WTC11 (cell line): ENCODE measurements at regions not wholly inside any gene's neighbourhood (a gene's known extent, or its start where the extent isn't known, plus 50 kb on each side); places are given as distances from the start of the nearest gene placed in this dataset.

ENCODE experiments used
- ATAC-seq: fragments of 200-7000 bp; cut with Tn5 transposase; 2 replicates; pipeline ENCODE4 v1.10.0; 2021; ENCODE audit warnings: mild to moderate bottlenecking, moderate library complexity
- CTCF ChIA-PET: fragments of 300-600 bp; sonication (Branson Sonifier 250); formaldehyde crosslinking; loops from one replicate; lab custom pipeline; 2021; ENCODE audit warnings: antibody characterized with exemption; lab: Charles Lee
- POLR2A ChIA-PET: fragments of 350-600 bp; sonication (Branson Sonifier 250); formaldehyde crosslinking; loops from one replicate; lab custom pipeline; 2021; ENCODE audit warnings: antibody characterized with exemption; lab: Charles Lee
- DNase-seq: peaks from one replicate; pipeline ENCODE4 v3.0.0; 2021; ENCODE audit warnings: low spot score
- H3K27ac Mint-ChIP-seq: 2 replicates; pipeline ENCODE4 v1.8.0; 2021; ENCODE audit warnings: mixed read lengths
- H3K27me3 Mint-ChIP-seq: 2 replicates; pipeline ENCODE4 v1.8.0; 2021; ENCODE audit warnings: low read depth, mild to moderate bottlenecking, moderate library complexity, mixed read lengths
- H3K36me3 Mint-ChIP-seq: 2 replicates; pipeline ENCODE4 v1.8.0; 2021; ENCODE audit warnings: mixed read lengths
- H3K4me1 Mint-ChIP-seq: 2 replicates; pipeline ENCODE4 v1.8.0; 2022; ENCODE audit warnings: mixed read lengths
- H3K4me3 Mint-ChIP-seq: 2 replicates; pipeline ENCODE4 v1.8.0; 2021; ENCODE audit warnings: mild to moderate bottlenecking, moderate library complexity, mixed read lengths
- H3K9me3 Mint-ChIP-seq: 2 replicates; pipeline ENCODE4 v1.8.0; 2021; ENCODE audit warnings: mixed read lengths
- AFF4 ChIP-seq: sonication (generic); formaldehyde crosslinking; IDR thresholded peaks from 2 replicates; pipeline ENCODE4 v1.8.1; 2023; ENCODE audit warnings: mild to moderate bottlenecking, missing genetic modification reagents, borderline replicate concordance
- FOXP1 ChIP-seq: sonication (generic); formaldehyde crosslinking; IDR thresholded peaks from 2 replicates; pipeline ENCODE4 v1.8.0; 2022; ENCODE audit warnings: missing genetic modification reagents, mild to moderate bottlenecking, moderate library complexity, borderline replicate concordance
- IRF2 ChIP-seq: sonication (generic); formaldehyde crosslinking; IDR thresholded peaks from 2 replicates; pipeline ENCODE4 v1.8.0; 2022; ENCODE audit warnings: low read depth, missing genetic modification reagents, borderline replicate concordance
- NR2C2 ChIP-seq: sonication (generic); formaldehyde crosslinking; IDR thresholded peaks from 2 replicates; pipeline ENCODE4 v1.8.0; 2022; ENCODE audit warnings: mild to moderate bottlenecking, missing genetic modification reagents
- PRDM15 ChIP-seq: sonication (generic); formaldehyde crosslinking; IDR thresholded peaks from 2 replicates; pipeline ENCODE4 v1.8.0; 2022; ENCODE audit warnings: missing genetic modification reagents
- PRRX2 ChIP-seq: fragments of 250-450 bp; sonication (Bioruptor Pico); IDR thresholded peaks from 2 replicates; pipeline ENCODE4 v1.8.0; 2021; ENCODE audit warnings: mild to moderate bottlenecking
- RORB ChIP-seq: fragments of 250-450 bp; sonication (Bioruptor Pico); IDR thresholded peaks from 2 replicates; pipeline ENCODE4 v1.9.0; 2021; ENCODE audit warnings: mild to moderate bottlenecking
- SMAD3 ChIP-seq: sonication (generic); formaldehyde crosslinking; IDR thresholded peaks from 2 replicates; pipeline ENCODE4 v1.8.0; 2022; ENCODE audit warnings: missing genetic modification reagents, mild to moderate bottlenecking, borderline replicate concordance
- SOX15 ChIP-seq: fragments of 250-450 bp; sonication (Bioruptor Pico); IDR thresholded peaks from 2 replicates; pipeline ENCODE4 v1.9.0; 2021; ENCODE audit warnings: mild to moderate bottlenecking
- SP1 ChIP-seq: sonication (generic); formaldehyde crosslinking; conservative IDR thresholded peaks from 2 replicates; pipeline ENCODE4 v1.8.1; 2022; ENCODE audit warnings: missing genetic modification reagents
- ZNF263 ChIP-seq: sonication (generic); formaldehyde crosslinking; IDR thresholded peaks from 2 replicates; pipeline ENCODE4 v1.8.1; 2022; ENCODE audit warnings: low read depth, mild to moderate bottlenecking, moderate library complexity, missing genetic modification reagents
- ZNF416 ChIP-seq: fragments of 250-450 bp; sonication (Bioruptor Pico); IDR thresholded peaks from 2 replicates; pipeline ENCODE4 v1.9.0; 2021; ENCODE audit warnings: mild to moderate bottlenecking, inconsistent platforms
- ZNF532 ChIP-seq: fragments of 250-450 bp; sonication (Bioruptor Pico); IDR thresholded peaks from 2 replicates; pipeline ENCODE4 v1.9.0; 2021; ENCODE audit warnings: mild to moderate bottlenecking, borderline replicate concordance
- TF ChIP-seq, protein P1 (sequence below): sonication (generic); formaldehyde crosslinking; conservative IDR thresholded peaks from 2 replicates; pipeline ENCODE4 v1.8.1; 2022; ENCODE audit warnings: mild to moderate bottlenecking, missing genetic modification reagents
- TF ChIP-seq, protein P2 (sequence below): sonication (generic); formaldehyde crosslinking; IDR thresholded peaks from 2 replicates; pipeline ENCODE4 v1.8.1; 2022; ENCODE audit warnings: low read depth, missing genetic modification reagents, borderline replicate concordance
- TF ChIP-seq, protein P3 (sequence below): fragments of 250-450 bp; sonication (Bioruptor Pico); IDR thresholded peaks from 2 replicates; pipeline ENCODE4 v1.9.0; 2021; ENCODE audit warnings: moderate library complexity, mild to moderate bottlenecking, inconsistent platforms, borderline replicate concordance

DNA sequence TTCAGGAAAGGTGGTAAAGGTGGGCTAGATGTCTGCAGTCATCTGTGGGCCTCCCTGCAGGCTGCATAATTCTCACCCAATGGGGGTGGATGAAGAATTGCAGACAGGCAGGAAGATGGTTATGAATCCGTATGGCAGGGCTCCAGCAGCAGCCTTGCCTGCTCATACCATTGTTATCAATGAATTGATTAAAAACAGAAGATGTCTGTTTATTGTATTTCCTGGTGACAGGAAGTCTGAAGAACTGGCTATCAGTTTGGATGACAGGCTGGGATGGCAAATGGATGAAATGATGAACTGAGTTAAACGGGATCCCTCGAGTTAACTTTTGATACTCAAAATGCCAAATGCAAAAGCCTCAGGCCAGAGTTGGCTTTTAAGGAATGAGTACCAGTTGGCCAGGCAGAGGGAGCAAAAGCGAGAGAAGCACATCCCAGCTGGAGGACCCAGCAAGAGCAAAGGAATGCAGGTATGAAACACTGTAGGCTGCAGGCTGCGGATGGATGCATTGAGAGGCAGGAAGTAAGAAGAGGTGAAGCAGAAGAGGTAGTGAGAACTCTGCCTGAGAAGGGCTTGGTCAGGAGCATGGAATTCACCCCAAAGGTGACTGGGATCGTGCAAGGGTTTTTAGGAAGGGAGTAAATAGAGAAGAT lies 550.0 kb upstream of the TBX3 start (continued):
- no peak for TF ChIP-seq PRDM15 (CRISPR knock-in tag)

DNA sequence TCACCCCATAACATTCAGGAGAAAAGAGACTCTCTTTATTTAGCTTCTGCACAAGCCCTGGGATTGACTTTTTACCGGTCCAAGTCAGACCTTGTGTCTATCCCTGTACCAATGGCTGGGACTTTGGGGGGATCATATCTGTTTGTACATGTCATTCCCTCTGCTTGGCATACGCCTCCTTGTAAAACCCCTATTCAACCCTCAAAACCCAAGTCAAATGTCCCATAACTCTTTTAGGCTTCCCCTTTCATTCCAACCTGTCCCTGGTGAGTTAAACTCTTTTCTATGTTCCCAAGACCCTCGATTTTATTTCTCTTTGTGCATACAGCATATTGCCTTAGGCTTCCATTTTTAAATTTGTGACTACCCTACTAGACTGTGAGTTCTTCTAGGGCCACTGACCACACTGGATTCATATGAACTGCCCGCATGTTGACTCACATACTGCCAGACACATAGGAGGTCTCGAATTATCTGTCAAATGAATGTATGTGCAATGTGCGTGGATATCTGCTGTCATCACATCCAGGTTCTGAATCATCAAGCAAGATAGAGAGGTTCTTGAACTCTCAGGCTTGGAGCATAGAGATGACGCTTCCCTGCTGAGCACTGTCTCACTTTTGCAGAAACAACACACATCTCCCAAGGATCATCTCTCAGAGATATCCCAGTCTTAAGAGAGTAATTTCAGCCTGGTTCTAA lies 548.6 kb upstream of the TBX3 start:
- TF ChIP-seq SP1 (CRISPR knock-in tag) = no peak
- TF ChIP-seq PRRX2 = no peak
- TF ChIP-seq, protein P1, sequence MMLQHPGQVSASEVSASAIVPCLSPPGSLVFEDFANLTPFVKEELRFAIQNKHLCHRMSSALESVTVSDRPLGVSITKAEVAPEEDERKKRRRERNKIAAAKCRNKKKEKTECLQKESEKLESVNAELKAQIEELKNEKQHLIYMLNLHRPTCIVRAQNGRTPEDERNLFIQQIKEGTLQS = no peak
- no peak for TF ChIP-seq SOX15 (CRISPR knock-in tag)
- TF ChIP-seq, protein P2, sequence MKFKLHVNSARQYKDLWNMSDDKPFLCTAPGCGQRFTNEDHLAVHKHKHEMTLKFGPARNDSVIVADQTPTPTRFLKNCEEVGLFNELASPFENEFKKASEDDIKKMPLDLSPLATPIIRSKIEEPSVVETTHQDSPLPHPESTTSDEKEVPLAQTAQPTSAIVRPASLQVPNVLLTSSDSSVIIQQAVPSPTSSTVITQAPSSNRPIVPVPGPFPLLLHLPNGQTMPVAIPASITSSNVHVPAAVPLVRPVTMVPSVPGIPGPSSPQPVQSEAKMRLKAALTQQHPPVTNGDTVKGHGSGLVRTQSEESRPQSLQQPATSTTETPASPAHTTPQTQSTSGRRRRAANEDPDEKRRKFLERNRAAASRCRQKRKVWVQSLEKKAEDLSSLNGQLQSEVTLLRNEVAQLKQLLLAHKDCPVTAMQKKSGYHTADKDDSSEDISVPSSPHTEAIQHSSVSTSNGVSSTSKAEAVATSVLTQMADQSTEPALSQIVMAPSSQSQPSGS = no peak
- no peak for TF ChIP-seq RORB (CRISPR knock-in tag)
- TF ChIP-seq SMAD3 (CRISPR knock-in tag) = no peak
- Mint-ChIP-seq H3K27me3 (no peaks in the 10 kb centered on the region), H3K4me3 (no peak overlapping the region), H3K9me3 (peaks cover 7% of the 10 kb centered on the region), H3K27ac (no peak overlapping the region), H3K36me3 (no peaks in the 10 kb centered on the region), H3K4me1 (peaks cover 12% of the 10 kb centered on the region)
- CTCF ChIA-PET = no interaction called here
- DNase-seq = no peak
- ATAC-seq = no peak
- POLR2A ChIA-PET = no interaction called here

- ChIA-PET CTCF (no interaction called here), POLR2A (no interaction called here)
- no peak for ATAC-seq
- H3K4me3 Mint-ChIP-seq = no peak overlapping the region
- DNase-seq = no peak
- H3K4me1 Mint-ChIP-seq = peaks cover 12% of the 10 kb centered on the region
- TF ChIP-seq NR2C2 (CRISPR knock-in tag) = no peak
- no peak for TF ChIP-seq ZNF263
- no peak for TF ChIP-seq ZNF416
- TF ChIP-seq ZNF532 (CRISPR knock-in tag) = no peak
- TF ChIP-seq IRF2 (CRISPR knock-in tag) = no peak
- no peak for TF ChIP-seq FOXP1 (CRISPR knock-in tag)
- TF ChIP-seq, protein P3, sequence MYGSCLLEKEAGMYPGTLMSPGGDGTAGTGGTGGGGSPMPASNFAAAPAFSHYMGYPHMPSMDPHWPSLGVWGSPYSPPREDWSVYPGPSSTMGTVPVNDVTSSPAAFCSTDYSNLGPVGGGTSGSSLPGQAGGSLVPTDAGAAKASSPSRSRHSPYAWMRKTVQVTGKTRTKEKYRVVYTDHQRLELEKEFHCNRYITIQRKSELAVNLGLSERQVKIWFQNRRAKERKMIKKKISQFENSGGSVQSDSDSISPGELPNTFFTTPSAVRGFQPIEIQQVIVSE (CRISPR knock-in tag) = no peak
- TF ChIP-seq AFF4 (CRISPR knock-in tag) = no peak
- H3K9me3 Mint-ChIP-seq = no peaks in the 10 kb centered on the region
- H3K27ac Mint-ChIP-seq = no peak overlapping the region
- H3K36me3 Mint-ChIP-seq = no peaks in the 10 kb centered on the region
- no peaks in the 10 kb centered on the region for H3K27me3 Mint-ChIP-seq
Observed at GRCh38 chr12:115230606-115231005, 546.6 kb upstream of the TBX3 start.
